Trophoblast cell (in vitro differentiated cells and primary cell): ENCODE measurements at regions not wholly inside any gene's neighbourhood (a gene's known extent, or its start where the extent isn't known, plus 50 kb on each side); places are given as distances from the start of the nearest gene placed in this dataset.
A peak's percentile ranks its signal among the peaks of the same experiment; 100 is the strongest.

Experiments used
- DNase-seq, 2 donors: peaks; one replicate each; pipeline ENCODE4 v3.0.0-alpha.2; 2016
- H2AFZ ChIP-seq: 2 replicates; pipeline ENCODE4 v1.6.1; 2013; ENCODE audit warnings: low read length, moderate library complexity, mild to moderate bottlenecking; ENCODE audit not compliant: insufficient read depth, poor library complexity
- H2AK5ac ChIP-seq: 2 replicates; pipeline ENCODE4 v1.6.1; 2013; ENCODE audit warnings: mild to moderate bottlenecking, low read length
- H2BK120ac ChIP-seq: 2 replicates; pipeline ENCODE4 v1.6.1; 2013; ENCODE audit warnings: low read length, mild to moderate bottlenecking, moderate library complexity; ENCODE audit not compliant: insufficient read depth, poor library complexity
- H2BK12ac ChIP-seq: 2 replicates; pipeline ENCODE4 v1.6.1; 2013; ENCODE audit warnings: mild to moderate bottlenecking, low read length, moderate library complexity
- H2BK5ac ChIP-seq: 2 replicates; pipeline ENCODE4 v1.6.1; 2013; ENCODE audit warnings: low read length, low read depth, moderate library complexity, mild to moderate bottlenecking; ENCODE audit not compliant: poor library complexity
- H3K14ac ChIP-seq: 2 replicates; pipeline ENCODE4 v1.6.1; 2013; ENCODE audit warnings: mild to moderate bottlenecking, low read length
- H3K18ac ChIP-seq: 2 replicates; pipeline ENCODE4 v1.6.1; 2013; ENCODE audit warnings: mild to moderate bottlenecking, low read length
- H3K23ac ChIP-seq: 2 replicates; pipeline ENCODE4 v1.6.1; 2013; ENCODE audit warnings: low read length
- H3K27ac ChIP-seq: 2 replicates; pipeline ENCODE4 v1.5.1; 2013; ENCODE audit warnings: low read depth, mild to moderate bottlenecking, inconsistent platforms, low read length, moderate library complexity
- H3K27me3 ChIP-seq: 2 replicates; pipeline ENCODE4 v1.6.1; 2013; ENCODE audit warnings: inconsistent platforms, mild to moderate bottlenecking, low read length, moderate library complexity; ENCODE audit not compliant: insufficient read depth
- H3K36me3 ChIP-seq, 2 experiments: 1 replicate in 1 of 2; 2 replicates in 1 of 2; pipeline ENCODE4 v1.6.1; 2013; ENCODE audit warnings: low read length in 2 of 2, mild to moderate bottlenecking in 2 of 2, moderate library complexity in 1 of 2; ENCODE audit not compliant: insufficient read depth in 2 of 2, control insufficient read depth in 1 of 2
- H3K4ac ChIP-seq: 2 replicates; pipeline ENCODE4 v1.6.1; 2013; ENCODE audit warnings: low read depth, mild to moderate bottlenecking, low read length, moderate library complexity
- H3K4me1 ChIP-seq, 2 experiments: 1 replicate in 1 of 2; 2 replicates in 1 of 2; pipeline ENCODE4 v1.6.1; 2013; ENCODE audit warnings: low read length in 2 of 2, mild to moderate bottlenecking in 2 of 2, moderate library complexity in 1 of 2; ENCODE audit not compliant: insufficient read depth in 2 of 2, control insufficient read depth in 1 of 2
- H3K4me2 ChIP-seq: 2 replicates; pipeline ENCODE4 v1.6.1; 2013; ENCODE audit warnings: inconsistent platforms, mild to moderate bottlenecking, low read length, moderate library complexity
- H3K4me3 ChIP-seq: 2 replicates; pipeline ENCODE4 v1.5.1; 2013; ENCODE audit warnings: mild to moderate bottlenecking, low read depth, low read length, inconsistent platforms
- H3K79me1 ChIP-seq: one replicate; pipeline ENCODE4 v1.6.1; 2013; ENCODE audit warnings: low read length
- H3K79me2 ChIP-seq: 2 replicates; pipeline ENCODE4 v1.6.1; 2013; ENCODE audit warnings: low read length, mild to moderate bottlenecking; ENCODE audit not compliant: control insufficient read depth, insufficient read depth, poor library complexity
- H3K9ac ChIP-seq: 2 replicates; pipeline ENCODE4 v1.6.1; 2013; ENCODE audit warnings: mild to moderate bottlenecking, low read length
- H3K9me3 ChIP-seq: 2 replicates; pipeline ENCODE4 v1.6.1; 2013; ENCODE audit warnings: low read depth, mild to moderate bottlenecking, control low read depth, inconsistent platforms, low read length; ENCODE audit not compliant: insufficient read depth
- H4K12ac ChIP-seq: 2 replicates; pipeline ENCODE4 v1.6.1; 2013; ENCODE audit warnings: low read depth, mild to moderate bottlenecking, low read length, moderate library complexity
- H4K8ac ChIP-seq: 2 replicates; pipeline ENCODE4 v1.6.1; 2013; ENCODE audit warnings: low read depth, mild to moderate bottlenecking, low read length, moderate library complexity
- H4K91ac ChIP-seq: one replicate; pipeline ENCODE4 v1.6.1; 2013; ENCODE audit warnings: low read depth, mild to moderate bottlenecking, low read length, moderate library complexity
- WGBS: extraction: QIAGEN DNeasy Blood & Tissue Kit; methylation state at CpG from one replicate; pipeline ENCODE4 v1.1.7; 2013; ENCODE audit warnings: missing lambda C conversion rate; ENCODE audit not compliant: insufficient read length, insufficient coverage; ENCODE audit errors: extremely low coverage; 5-methylcytosine and 5-hydroxymethylcytosine counted together

DNA sequence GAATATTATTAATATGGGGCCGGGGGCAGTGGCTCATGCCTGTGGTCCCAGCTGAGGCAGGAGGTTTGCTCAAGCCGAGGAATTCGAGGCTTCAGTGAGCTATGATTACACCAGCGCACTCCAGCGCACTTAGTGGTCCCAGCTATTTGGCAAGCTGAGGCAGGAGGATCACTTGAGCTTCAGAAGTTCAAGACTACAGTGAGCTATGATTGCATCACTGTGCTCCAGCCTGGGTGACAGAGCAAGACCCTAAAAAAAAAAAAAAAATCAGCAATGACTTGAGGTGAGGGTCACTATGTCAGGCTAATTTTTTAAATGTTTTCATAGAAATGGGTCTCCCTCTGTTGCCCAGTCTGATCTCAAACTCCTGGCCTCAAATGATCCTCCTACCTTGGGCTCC, 243.4 kb downstream of the RBM19 start:
- no peak overlapping the region for H2AFZ ChIP-seq
- no peaks in the 10 kb centered on the region for H3K36me3 ChIP-seq
- H4K12ac ChIP-seq = no peak overlapping the region
- peak in 1 of 2 donors; percentile 10 for DNase-seq
- H3K79me1 ChIP-seq = no peaks in the 10 kb centered on the region
- H4K91ac ChIP-seq = no peak overlapping the region
- no peak overlapping the region for H3K4me3 ChIP-seq
- peaks cover 0 to under 1% of the 10 kb centered on the region in 2 experiments for H3K4me1 ChIP-seq
- H2BK120ac ChIP-seq = no peak overlapping the region
- no peak overlapping the region for H4K8ac ChIP-seq
- no peaks in the 10 kb centered on the region for H3K79me2 ChIP-seq
- no peak overlapping the region for H3K4ac ChIP-seq
- no peak overlapping the region for H3K18ac ChIP-seq
- H3K9ac ChIP-seq = no peak overlapping the region
- H3K27me3 ChIP-seq = no peaks in the 10 kb centered on the region
- no peak overlapping the region for H2AK5ac ChIP-seq
- WGBS = no CpG with 5 or more reads among the region's 5 CpGs
- no peak overlapping the region for H3K27ac ChIP-seq
- no peak overlapping the region for H3K4me2 ChIP-seq
- no peak overlapping the region for H3K23ac ChIP-seq
- peaks cover 7% of the 10 kb centered on the region for H3K9me3 ChIP-seq
- H3K14ac ChIP-seq = no peak overlapping the region
- no peak overlapping the region for H2BK5ac ChIP-seq
- H2BK12ac ChIP-seq = no peak overlapping the region

DNA sequence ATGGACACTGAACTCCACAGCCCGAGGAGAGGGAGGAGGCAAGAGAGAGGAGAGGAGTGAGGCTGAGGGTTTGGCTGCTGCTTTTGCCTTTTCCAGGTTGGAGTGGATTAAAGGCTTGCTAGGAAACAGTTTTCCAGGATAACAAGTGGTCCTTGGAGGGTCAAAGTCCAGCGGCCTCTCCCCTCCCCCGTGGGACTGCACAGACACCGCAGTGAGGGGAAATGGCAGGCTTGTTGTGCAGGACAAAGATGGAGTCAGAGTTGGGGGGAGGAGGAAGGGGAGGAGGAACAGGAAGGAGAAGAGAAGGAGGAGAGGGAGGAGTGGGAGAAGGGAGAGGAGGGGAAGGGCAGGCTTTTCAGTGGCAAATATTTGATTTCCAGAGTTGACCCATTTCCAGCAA, 245.5 kb downstream of the RBM19 start:
- no peak overlapping the region for H4K8ac ChIP-seq
- H3K79me1 ChIP-seq = no peaks in the 10 kb centered on the region
- H3K4me3 ChIP-seq = no peak overlapping the region
- H4K12ac ChIP-seq = no peak overlapping the region
- no peaks in the 10 kb centered on the region for H3K4me1 ChIP-seq
- no peak for DNase-seq
- H3K36me3 ChIP-seq = no peaks in the 10 kb centered on the region
- H2AFZ ChIP-seq = no peak overlapping the region
- H3K9me3 ChIP-seq = peaks cover 4% of the 10 kb centered on the region
- no peak overlapping the region for H3K14ac ChIP-seq
- H3K27ac ChIP-seq = no peak overlapping the region
- no peaks in the 10 kb centered on the region for H3K79me2 ChIP-seq
- no peak overlapping the region for H2BK120ac ChIP-seq
- no CpG with 5 or more reads among the region's 4 CpGs for WGBS
- H2AK5ac ChIP-seq = no peak overlapping the region
- no peaks in the 10 kb centered on the region for H3K27me3 ChIP-seq
- no peak overlapping the region for H3K9ac ChIP-seq
- H3K4ac ChIP-seq = no peak overlapping the region
- H2BK12ac ChIP-seq = no peak overlapping the region
- H2BK5ac ChIP-seq = no peak overlapping the region
- H4K91ac ChIP-seq = no peak overlapping the region
- H3K18ac ChIP-seq = no peak overlapping the region
- H3K23ac ChIP-seq = no peak overlapping the region
- H3K4me2 ChIP-seq = no peak overlapping the region

DNA sequence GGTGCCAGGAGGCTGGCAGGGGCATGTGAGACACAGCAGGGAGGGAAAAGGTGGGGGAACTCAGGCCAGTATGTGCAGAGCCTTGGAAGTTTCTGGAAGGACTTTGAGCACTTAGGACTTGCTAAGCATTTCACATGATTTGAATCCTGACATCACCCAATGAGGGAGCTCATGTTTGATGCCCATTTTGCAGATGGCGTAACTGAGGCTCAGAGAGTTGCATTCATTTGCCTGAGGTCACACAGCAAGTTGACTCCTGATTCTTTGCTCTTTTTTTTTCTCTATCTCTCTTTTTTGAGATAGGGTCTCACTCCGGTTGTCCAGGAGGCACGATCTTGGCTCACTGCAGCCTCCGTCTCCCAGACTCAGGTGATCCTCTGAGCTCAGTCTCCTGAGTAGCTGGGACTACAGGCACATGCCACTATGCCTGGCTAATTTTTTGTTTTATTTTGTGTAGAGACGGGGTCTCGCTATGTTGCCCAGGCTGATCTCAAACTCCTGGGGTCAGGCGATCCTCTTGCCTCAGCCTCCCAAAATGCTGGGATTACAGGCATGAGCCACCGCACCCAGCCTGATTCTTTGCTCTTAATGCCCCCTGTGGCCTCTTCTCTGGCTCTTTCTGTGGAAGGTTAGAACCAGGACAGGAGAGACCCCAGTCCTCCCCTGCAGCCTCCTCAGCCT, 246.1 kb downstream of the RBM19 start:
- H3K4me1 ChIP-seq = no peaks in the 10 kb centered on the region

DNA sequence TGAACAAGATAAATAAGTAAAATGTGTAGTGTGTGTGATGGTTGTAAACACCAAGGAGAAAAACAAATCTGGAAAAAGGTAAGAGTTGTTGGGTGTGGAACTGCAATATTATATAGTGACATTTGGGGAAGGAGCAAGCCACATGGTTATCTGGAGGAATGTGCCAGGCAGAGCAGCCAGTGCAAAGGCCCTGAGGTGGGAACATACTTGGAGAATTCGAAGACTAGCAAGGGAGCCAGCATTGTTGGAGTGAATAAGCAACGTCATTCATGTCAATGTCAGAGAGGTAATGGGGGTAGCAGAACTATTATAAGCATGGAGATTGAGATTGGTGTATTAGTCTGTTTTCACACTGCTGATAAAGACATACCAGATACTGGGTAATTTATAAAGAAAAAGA, 241.5 kb upstream of the LHX5 start:
- no peak overlapping the region for H2AFZ ChIP-seq
- no peak overlapping the region for H2BK5ac ChIP-seq
- H3K4me3 ChIP-seq = no peak overlapping the region
- H3K4ac ChIP-seq = no peak overlapping the region
- H3K79me1 ChIP-seq = no peaks in the 10 kb centered on the region
- H2BK12ac ChIP-seq = no peak overlapping the region
- no peaks in the 10 kb centered on the region for H3K79me2 ChIP-seq
- no peaks in the 10 kb centered on the region for H3K36me3 ChIP-seq
- no peak overlapping the region for H3K9ac ChIP-seq
- no peak overlapping the region for H3K14ac ChIP-seq
- H2BK120ac ChIP-seq = no peak overlapping the region
- peak in 1 of 2 donors; percentile 31 for DNase-seq
- H4K12ac ChIP-seq = no peak overlapping the region
- H3K18ac ChIP-seq = no peak overlapping the region
- no peak overlapping the region for H3K4me2 ChIP-seq
- no peaks in the 10 kb centered on the region for H3K27me3 ChIP-seq
- H3K27ac ChIP-seq = no peak overlapping the region
- no peak overlapping the region for H4K91ac ChIP-seq
- H3K9me3 ChIP-seq = peaks cover 4% of the 10 kb centered on the region
- no peak overlapping the region for H2AK5ac ChIP-seq
- no peaks in the 10 kb centered on the region for H3K4me1 ChIP-seq
- H3K23ac ChIP-seq = no peak overlapping the region
- H4K8ac ChIP-seq = no peak overlapping the region
- no CpG with 5 or more reads among the region's 2 CpGs for WGBS

More for the DNA sequence above, 246.1 kb downstream of the RBM19 start:
- Histone ChIP-seq H4K8ac (no peak overlapping the region), H4K12ac (no peak overlapping the region), H3K79me2 (no peaks in the 10 kb centered on the region), H2AK5ac (no peak overlapping the region), H3K36me3 (no peaks in the 10 kb centered on the region), H2BK120ac (no peak overlapping the region), H2BK5ac (no peak overlapping the region), H3K18ac (no peak overlapping the region), H3K79me1 (no peaks in the 10 kb centered on the region), H2BK12ac (no peak overlapping the region), H2AFZ (no peak overlapping the region), H3K9ac (no peak overlapping the region), H3K4ac (no peak overlapping the region), H3K14ac (no peak overlapping the region), H3K27me3 (no peaks in the 10 kb centered on the region), H3K27ac (no peak overlapping the region), H4K91ac (no peak overlapping the region), H3K4me2 (no peak overlapping the region), H3K4me3 (no peak overlapping the region), H3K9me3 (peaks cover 2% of the 10 kb centered on the region), H3K23ac (no peak overlapping the region)
- no CpG with 5 or more reads among the region's 8 CpGs for WGBS
- no peak for DNase-seq
